Vagina (tissue), 2 donors: ENCODE measurements at regions not wholly inside any gene's neighbourhood (a gene's known extent, or its start where the extent isn't known, plus 50 kb on each side); places are given as distances from the start of the nearest gene placed in this dataset.

Experiments used
- CTCF ChIP-seq, 3 experiments: fragments of 450-650 bp in 2 of 3; fragments of 200-600 bp in 1 of 3; sonication (generic) in 1 of 3; IDR thresholded peaks; one replicate each; pipeline ENCODE4 v1.5.1; 2017 to 2019; ENCODE audit warnings: antibody characterized with exemption in 3 of 3, mild to moderate bottlenecking in 2 of 3, moderate library complexity in 2 of 3
- POLR2AphosphoS5 ChIP-seq, 2 donors: sonication (generic); formaldehyde crosslinking; IDR thresholded peaks; one replicate each; pipeline ENCODE4 v1.9.0; 2017; ENCODE audit warnings: antibody characterized with exemption in 2 of 2, mild to moderate bottlenecking in 2 of 2, low read depth in 1 of 2; ENCODE audit not compliant: insufficient read depth in 1 of 2

GRCh38 chr21:35475762-35476161 lies 426.7 kb upstream of the RUNX1 start:
- TF ChIP-seq CTCF (IDR thresholded peaks at IDR 0.05), result no peak
- no peak for TF ChIP-seq POLR2AphosphoS5 (IDR thresholded peaks at IDR 0.05; ENCODE audit: insufficient read depth in 1 of 2, low read depth in 1 of 2)
